ENCODE measurements at regions not wholly inside any gene's neighbourhood (a gene's known extent, or its start where the extent isn't known, plus 50 kb on each side); places are given as distances from the start of the nearest gene placed in this dataset.
"Not testable (repeated sequence)": the region's sequence is repeated elsewhere in the genome, so short reads cannot be mapped to it uniquely, and the experiment has no call there.

DNA sequence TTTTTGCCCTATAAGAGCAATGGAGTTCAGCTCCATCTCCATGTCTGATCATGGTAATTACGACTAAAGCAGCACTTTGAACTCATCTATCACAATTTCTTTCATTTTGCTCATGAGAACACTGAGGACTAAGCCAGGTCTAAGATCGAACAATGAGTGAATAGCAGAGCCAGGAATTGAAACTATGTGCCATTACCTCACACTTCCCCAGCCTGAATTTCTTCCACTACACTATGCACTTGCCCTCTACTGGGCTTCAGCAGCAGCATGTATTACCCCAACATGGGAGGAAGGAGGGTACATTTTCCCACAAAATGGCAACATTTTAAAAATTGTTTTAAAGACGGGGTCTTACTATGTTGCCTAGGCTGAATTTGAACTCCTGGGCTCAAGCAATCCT lies 274.7 kb upstream of the FGF13 start:
- WGBS (ENCODE audit: insufficient coverage): 50% methylated on average over 1 of the region's 3 CpGs
- Histone ChIP-seq H3K27ac (ENCODE audit: low read length) (no peak overlapping the region), H3K27me3 (ENCODE audit: control insufficient read depth, insufficient read depth, low read length) (peaks cover 2% of the 10 kb centered on the region), H3K36me3 (ENCODE audit: control insufficient read depth, insufficient read depth, low read length) (no peaks in the 10 kb centered on the region), H3K4me1 (ENCODE audit: control insufficient read depth, insufficient read depth, low read length) (no peaks in the 10 kb centered on the region), H3K4me3 (ENCODE audit: low read length) (no peak overlapping the region), H3K9me3 (replicated peaks; ENCODE audit: control insufficient read depth, low read depth, low read length) (no peaks in the 10 kb centered on the region)
- peak; percentile 5 for DNase-seq

DNA sequence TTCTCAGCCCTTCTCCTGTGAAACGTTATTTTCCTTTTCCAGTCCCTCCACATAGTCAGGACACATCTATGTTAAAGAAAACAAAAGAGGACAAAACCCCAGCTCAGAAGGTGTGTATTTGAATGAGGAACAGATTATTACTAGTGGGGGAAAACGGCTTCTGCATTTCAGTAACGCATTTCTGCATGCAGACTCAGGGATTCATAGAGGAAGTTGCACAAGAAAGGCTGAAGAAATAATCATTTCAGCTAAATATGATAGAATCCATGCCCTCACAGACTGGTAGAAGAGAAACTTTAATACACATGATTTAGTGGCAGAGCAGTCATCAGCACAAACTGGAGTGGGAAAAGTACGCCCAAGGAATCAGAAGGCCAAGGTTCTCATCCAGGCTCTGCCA lies 270.8 kb upstream of the FGF13 start:
- Histone ChIP-seq H3K4me1 (ENCODE audit: control insufficient read depth, insufficient read depth, low read length) (no peaks in the 10 kb centered on the region), H3K4me3 (ENCODE audit: low read length) (no peak overlapping the region), H3K27me3 (ENCODE audit: control insufficient read depth, insufficient read depth, low read length) (peaks cover 2% of the 10 kb centered on the region), H3K9me3 (replicated peaks; ENCODE audit: control insufficient read depth, low read depth, low read length) (no peaks in the 10 kb centered on the region), H3K36me3 (ENCODE audit: control insufficient read depth, insufficient read depth, low read length) (no peaks in the 10 kb centered on the region), H3K27ac (ENCODE audit: low read length) (no peak overlapping the region)
- no CpG with 5 or more reads among the region's 4 CpGs for WGBS (ENCODE audit: insufficient coverage)
- DNase-seq: peak; percentile 9

DNA sequence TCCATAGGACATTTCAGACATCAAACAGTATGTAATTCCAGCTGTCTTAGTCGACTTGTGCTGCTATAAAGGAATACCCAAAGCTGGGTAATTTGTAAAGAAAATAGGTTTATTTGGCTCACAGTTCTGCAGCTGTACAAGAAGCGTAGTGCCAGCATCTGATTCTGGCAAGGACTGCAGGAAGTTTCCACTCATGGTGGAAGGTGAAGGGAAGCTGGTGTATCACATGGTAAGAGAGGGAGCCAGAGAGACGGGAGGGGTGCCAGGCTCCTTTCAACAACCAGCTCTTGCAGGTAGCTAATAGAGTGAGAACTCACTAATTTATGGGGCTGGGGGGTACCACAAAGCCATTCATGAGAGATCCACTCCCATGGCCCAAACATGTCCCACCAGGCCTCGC lies 253.0 kb upstream of the FGF13 start:
- Histone ChIP-seq H3K36me3 (ENCODE audit: control insufficient read depth, insufficient read depth, low read length) (no peaks in the 10 kb centered on the region), H3K27ac (ENCODE audit: low read length) (no peak overlapping the region), H3K4me1 (ENCODE audit: control insufficient read depth, insufficient read depth, low read length) (no peaks in the 10 kb centered on the region), H3K27me3 (ENCODE audit: control insufficient read depth, insufficient read depth, low read length) (no peaks in the 10 kb centered on the region), H3K9me3 (replicated peaks; ENCODE audit: control insufficient read depth, low read depth, low read length) (no peaks in the 10 kb centered on the region), H3K4me3 (ENCODE audit: low read length) (no peak overlapping the region)
- 33% methylated on average over 1 of the region's 4 CpGs for WGBS (ENCODE audit: insufficient coverage)
- DNase-seq: peak; percentile 5

DNA sequence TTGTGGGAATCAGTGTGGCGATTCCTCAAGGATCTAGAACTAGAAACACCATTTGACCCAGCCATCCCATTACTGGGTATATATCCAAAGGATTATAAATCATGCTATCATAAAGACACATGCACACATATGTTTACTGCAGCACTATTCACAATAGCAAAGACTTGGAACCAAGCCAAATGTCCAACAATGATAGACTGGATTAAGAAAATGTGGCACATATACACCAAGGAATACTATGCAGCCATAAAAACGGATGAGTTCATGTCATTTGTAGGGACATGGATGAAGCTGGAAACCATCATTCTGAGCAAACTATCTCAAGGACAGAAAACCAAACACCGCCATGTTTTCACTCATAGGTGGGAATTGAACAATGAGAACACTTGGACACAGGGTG lies 250.9 kb upstream of the FGF13 start:
- not testable (repeated sequence) for H3K27me3 ChIP-seq (ENCODE audit: control insufficient read depth, insufficient read depth, low read length); H3K4me3 ChIP-seq (ENCODE audit: low read length); H3K36me3 ChIP-seq (ENCODE audit: control insufficient read depth, insufficient read depth, low read length); H3K4me1 ChIP-seq (ENCODE audit: control insufficient read depth, insufficient read depth, low read length); H3K9me3 ChIP-seq (replicated peaks; ENCODE audit: control insufficient read depth, low read depth, low read length); DNase-seq; H3K27ac ChIP-seq (ENCODE audit: low read length)
- no CpG with 5 or more reads among the region's 3 CpGs for WGBS (ENCODE audit: insufficient coverage)

DNA sequence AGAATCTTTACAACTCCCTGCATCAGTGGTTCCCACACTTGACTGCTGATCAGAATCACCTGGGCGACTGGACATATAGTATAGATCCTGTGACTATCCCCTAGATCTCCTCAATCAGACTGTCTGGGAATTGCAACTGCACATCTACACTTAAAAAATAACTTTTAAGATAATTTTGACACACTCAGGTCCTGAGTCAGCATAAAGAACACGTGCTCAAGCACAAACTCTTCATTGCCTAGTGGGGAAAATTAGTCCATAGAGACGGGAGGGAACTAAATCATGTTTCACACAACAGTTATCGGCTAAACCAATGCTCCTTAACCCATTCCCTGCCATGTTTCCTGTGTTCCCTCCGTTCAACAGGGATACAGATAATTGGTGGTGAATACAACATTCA lies 243.5 kb upstream of the FGF13 start:
- Histone ChIP-seq H3K27me3 (ENCODE audit: control insufficient read depth, insufficient read depth, low read length) (no peaks in the 10 kb centered on the region), H3K9me3 (replicated peaks; ENCODE audit: control insufficient read depth, low read depth, low read length) (no peaks in the 10 kb centered on the region), H3K36me3 (ENCODE audit: control insufficient read depth, insufficient read depth, low read length) (no peaks in the 10 kb centered on the region), H3K4me1 (ENCODE audit: control insufficient read depth, insufficient read depth, low read length) (no peaks in the 10 kb centered on the region), H3K4me3 (ENCODE audit: low read length) (no peak overlapping the region), H3K27ac (ENCODE audit: low read length) (no peak overlapping the region)
- no peak for DNase-seq
- 20% methylated on average over 1 of the region's 5 CpGs for WGBS (ENCODE audit: insufficient coverage)

DNA sequence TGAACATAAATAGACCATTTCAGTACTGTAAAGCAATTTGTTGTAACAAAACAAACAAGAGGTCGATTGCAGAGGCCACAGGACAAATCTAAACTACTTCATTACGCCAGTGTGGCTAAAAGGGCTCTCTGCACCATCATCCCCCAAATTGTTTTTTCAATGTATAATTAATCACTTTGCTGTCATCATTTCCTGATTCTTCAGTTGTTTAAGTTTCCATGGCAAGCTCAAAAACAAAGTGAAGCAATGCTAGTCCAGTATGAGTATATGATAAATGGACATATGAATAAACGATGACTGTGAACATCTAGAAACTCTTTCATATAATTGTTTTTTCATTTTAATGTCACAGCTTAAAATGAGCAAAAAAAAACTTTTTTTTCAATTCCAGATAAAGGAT lies 235.4 kb upstream of the FGF13 start:
- H3K9me3 ChIP-seq (replicated peaks; ENCODE audit: control insufficient read depth, low read depth, low read length): no peaks in the 10 kb centered on the region
- no peak overlapping the region for H3K4me3 ChIP-seq (ENCODE audit: low read length)
- peaks cover 2% of the 10 kb centered on the region for H3K27me3 ChIP-seq (ENCODE audit: control insufficient read depth, insufficient read depth, low read length)
- no peak overlapping the region for H3K27ac ChIP-seq (ENCODE audit: low read length)
- no peak for DNase-seq
- no peaks in the 10 kb centered on the region for H3K36me3 ChIP-seq (ENCODE audit: control insufficient read depth, insufficient read depth, low read length)
- 40% methylated on average over 1 of the region's 3 CpGs for WGBS (ENCODE audit: insufficient coverage)
- H3K4me1 ChIP-seq (ENCODE audit: control insufficient read depth, insufficient read depth, low read length): no peaks in the 10 kb centered on the region

DNA sequence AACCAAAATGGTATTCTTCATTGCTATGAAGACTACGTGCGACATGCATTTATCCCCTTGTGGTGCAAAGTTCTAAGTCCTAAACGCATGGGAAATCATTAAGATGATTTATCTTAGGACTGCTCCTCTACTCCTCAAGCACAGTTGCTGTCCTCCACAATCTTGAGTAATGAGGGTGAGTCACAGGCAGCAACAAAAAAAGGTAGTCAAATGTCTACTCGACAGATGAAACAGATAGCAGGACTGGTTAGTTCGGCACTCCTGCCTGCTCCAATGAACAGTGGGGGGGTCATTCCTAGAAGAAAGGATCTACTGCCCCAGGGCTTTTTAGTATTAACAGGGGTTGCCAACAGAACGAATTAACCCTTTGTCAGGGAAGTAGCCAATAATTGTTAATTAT lies 233.7 kb upstream of the FGF13 start:
- WGBS (ENCODE audit: insufficient coverage): 69% methylated on average over 3 of the region's 6 CpGs
- Histone ChIP-seq H3K27ac (ENCODE audit: low read length) (no peak overlapping the region), H3K4me1 (ENCODE audit: control insufficient read depth, insufficient read depth, low read length) (no peaks in the 10 kb centered on the region), H3K9me3 (replicated peaks; ENCODE audit: control insufficient read depth, low read depth, low read length) (no peaks in the 10 kb centered on the region), H3K4me3 (ENCODE audit: low read length) (no peak overlapping the region), H3K27me3 (ENCODE audit: control insufficient read depth, insufficient read depth, low read length) (peaks cover 2% of the 10 kb centered on the region), H3K36me3 (ENCODE audit: control insufficient read depth, insufficient read depth, low read length) (no peaks in the 10 kb centered on the region)
- no peak for DNase-seq

DNA sequence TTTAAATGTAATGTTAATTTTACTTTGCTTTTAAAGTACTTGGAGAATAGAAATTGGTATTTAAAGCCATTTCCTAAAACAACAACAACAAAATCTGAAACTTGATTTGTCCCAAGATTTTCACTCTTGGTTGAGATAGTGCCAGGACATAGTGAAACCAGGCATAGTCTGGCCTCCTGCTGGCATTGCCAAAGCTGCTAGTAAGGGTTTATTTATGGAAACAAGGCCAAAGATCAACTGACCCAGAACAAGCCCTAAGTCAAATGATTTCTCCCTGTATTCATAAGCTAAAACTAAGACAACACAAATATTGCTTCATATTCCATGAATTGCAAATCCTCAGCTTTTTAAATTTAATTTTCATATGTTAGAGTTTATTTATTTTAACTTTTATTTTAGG lies 227.5 kb upstream of the FGF13 start:
- Histone ChIP-seq H3K9me3 (replicated peaks; ENCODE audit: control insufficient read depth, low read depth, low read length) (no peaks in the 10 kb centered on the region), H3K4me1 (ENCODE audit: control insufficient read depth, insufficient read depth, low read length) (no peaks in the 10 kb centered on the region), H3K36me3 (ENCODE audit: control insufficient read depth, insufficient read depth, low read length) (no peaks in the 10 kb centered on the region), H3K27ac (ENCODE audit: low read length) (no peak overlapping the region), H3K27me3 (ENCODE audit: control insufficient read depth, insufficient read depth, low read length) (no peaks in the 10 kb centered on the region), H3K4me3 (ENCODE audit: low read length) (no peak overlapping the region)
- DNase-seq: no peak

DNA sequence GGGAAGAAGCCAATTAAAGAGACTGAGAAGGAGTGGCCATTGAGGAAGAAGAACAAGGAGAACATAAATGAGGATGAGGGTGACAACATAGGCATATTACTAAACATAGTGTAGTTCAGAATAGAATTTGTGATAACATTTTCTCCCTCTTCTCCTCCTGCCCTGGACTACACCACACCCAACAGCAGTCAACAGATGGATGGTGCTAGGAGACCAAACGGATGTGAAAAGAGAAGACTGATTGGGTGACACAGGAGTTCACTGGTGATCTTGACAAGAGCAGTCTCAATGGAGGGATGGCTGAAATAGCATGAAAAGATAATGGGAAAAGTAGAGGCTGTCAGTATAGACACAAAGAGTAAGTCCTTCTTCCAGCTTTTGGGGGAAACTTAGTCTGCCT lies 226.5 kb upstream of the FGF13 start:
- H3K36me3 ChIP-seq (ENCODE audit: control insufficient read depth, insufficient read depth, low read length): no peaks in the 10 kb centered on the region
- no CpG with 5 or more reads among the region's 1 CpG for WGBS (ENCODE audit: insufficient coverage)

DNA sequence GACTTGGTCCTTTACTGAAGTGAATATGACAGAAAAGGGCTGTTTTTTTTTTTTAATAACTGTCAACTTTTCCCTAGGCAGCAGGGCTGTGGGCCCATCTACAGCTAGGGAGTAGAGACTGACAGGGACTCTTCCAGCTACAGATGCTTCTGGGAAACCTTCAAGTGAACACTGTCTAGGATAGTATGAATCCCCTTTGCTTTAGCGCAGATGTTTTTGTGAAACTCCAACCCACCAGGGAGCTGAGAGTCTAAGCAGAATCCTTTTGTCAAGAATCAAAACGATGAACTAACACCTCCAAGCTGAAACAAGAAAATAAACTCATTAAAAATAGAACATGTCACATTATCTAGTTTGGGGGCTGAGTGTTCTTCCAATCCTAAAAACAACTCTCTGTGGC lies 219.7 kb upstream of the FGF13 start:
- Histone ChIP-seq H3K4me1 (ENCODE audit: control insufficient read depth, insufficient read depth, low read length) (no peaks in the 10 kb centered on the region), H3K9me3 (replicated peaks; ENCODE audit: control insufficient read depth, low read depth, low read length) (no peaks in the 10 kb centered on the region), H3K4me3 (ENCODE audit: low read length) (no peak overlapping the region), H3K27me3 (ENCODE audit: control insufficient read depth, insufficient read depth, low read length) (no peaks in the 10 kb centered on the region), H3K27ac (ENCODE audit: low read length) (peak overlapping the region; percentile 56), H3K36me3 (ENCODE audit: control insufficient read depth, insufficient read depth, low read length) (no peaks in the 10 kb centered on the region)
- no CpG with 5 or more reads among the region's 2 CpGs for WGBS (ENCODE audit: insufficient coverage)
- DNase-seq: peak; percentile 54

More for the DNA sequence above, 226.5 kb upstream of the FGF13 start:
- H3K9me3 ChIP-seq (replicated peaks; ENCODE audit: control insufficient read depth, low read depth, low read length): no peaks in the 10 kb centered on the region
- H3K27me3 ChIP-seq (ENCODE audit: control insufficient read depth, insufficient read depth, low read length): no peaks in the 10 kb centered on the region
- no peak overlapping the region for H3K4me3 ChIP-seq (ENCODE audit: low read length)
- H3K4me1 ChIP-seq (ENCODE audit: control insufficient read depth, insufficient read depth, low read length): no peaks in the 10 kb centered on the region
- H3K27ac ChIP-seq (ENCODE audit: low read length): no peak overlapping the region
- no peak for DNase-seq

DNA sequence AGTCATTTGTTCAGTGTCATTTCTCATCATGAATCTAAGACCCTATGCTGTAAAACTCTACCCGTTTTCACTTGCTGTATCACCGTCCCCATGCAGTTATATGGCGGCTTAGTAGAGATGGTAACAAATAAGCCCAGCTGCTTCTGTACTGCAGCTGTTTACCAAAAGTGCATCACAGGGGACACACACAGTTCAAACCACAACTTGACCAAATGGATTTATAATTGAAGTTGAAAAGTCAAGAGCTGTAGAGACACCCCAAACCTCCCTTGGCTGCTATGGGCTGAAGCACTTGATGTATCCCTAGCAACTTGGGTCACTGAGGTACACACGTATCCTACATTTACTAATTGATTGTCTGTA lies 219.0 kb upstream of the FGF13 start:
- WGBS (ENCODE audit: insufficient coverage): 80% methylated on average over 1 of the region's 4 CpGs
- Histone ChIP-seq H3K4me3 (ENCODE audit: low read length) (no peak overlapping the region), H3K4me1 (ENCODE audit: control insufficient read depth, insufficient read depth, low read length) (no peaks in the 10 kb centered on the region), H3K9me3 (replicated peaks; ENCODE audit: control insufficient read depth, low read depth, low read length) (no peaks in the 10 kb centered on the region), H3K27ac (ENCODE audit: low read length) (peak overlapping the region; percentile 56), H3K27me3 (ENCODE audit: control insufficient read depth, insufficient read depth, low read length) (no peaks in the 10 kb centered on the region), H3K36me3 (ENCODE audit: control insufficient read depth, insufficient read depth, low read length) (no peaks in the 10 kb centered on the region)
- peak; percentile 64 for DNase-seq

All from muscle of leg (tissue), 3 donors.